Panc1 (cell line): ENCODE measurements at regions not wholly inside any gene's neighbourhood (a gene's known extent, or its start where the extent isn't known, plus 50 kb on each side); places are given as distances from the start of the nearest gene placed in this dataset.

Source experiments
- ATAC-seq: fragments of 200-7000 bp; cut with Tn5 transposase; 2 replicates; pipeline ENCODE4 v1.9.1; 2020; ENCODE audit warnings: mild to moderate bottlenecking, moderate library complexity
- BruUV-seq: library from RNA; stranded (reverse); fragments of 400-500 nt; replicated peaks from 2 replicates; lab custom pipeline; 2021; lab: Mats Ljungman, UMichigan
- CTCF ChIA-PET: fragments of 300-600 bp; sonication (Branson Sonifier 250); formaldehyde crosslinking; loops from one replicate; lab custom pipeline; 2022; ENCODE audit warnings: antibody characterized with exemption; lab: Charles Lee
- POLR2A ChIA-PET: fragments of 300-600 bp; sonication (Branson Sonifier 250); formaldehyde crosslinking; loops from one replicate; lab custom pipeline; 2022; ENCODE audit warnings: antibody characterized with exemption; lab: Charles Lee
- DNase-seq: peaks from one replicate; pipeline ENCODE4 v3.0.0-alpha.2; 2010; ENCODE audit warnings: low read depth, low spot score
- H3K27ac ChIP-seq: 2 replicates; pipeline ENCODE4 v1.5.1; 2011; ENCODE audit warnings: mild to moderate bottlenecking, low read length, inconsistent platforms
- H3K27me3 ChIP-seq: fragments of 200-500 bp; sonication (Bioruptor generic); 2 replicates; pipeline ENCODE4 v1.6.0; 2014; ENCODE audit warnings: low read length, inconsistent platforms; ENCODE audit not compliant: control insufficient read depth, insufficient read depth
- H3K36me3 ChIP-seq: fragments of 200-500 bp; sonication (Bioruptor generic); 2 replicates; pipeline ENCODE4 v1.5.1; 2014; ENCODE audit warnings: inconsistent platforms, mild to moderate bottlenecking, low read length, moderate library complexity; ENCODE audit not compliant: control insufficient read depth, insufficient read depth
- H3K4me1 ChIP-seq: 2 replicates; pipeline ENCODE4 v1.5.1; 2011; ENCODE audit warnings: inconsistent platforms, mild to moderate bottlenecking, low read length, moderate library complexity; ENCODE audit not compliant: control insufficient read depth, insufficient read depth
- H3K4me3 ChIP-seq, 2 experiments: 2 replicates each; pipeline ENCODE4 v1.5.1; 2011 to 2012; ENCODE audit warnings: low read depth in 2 of 2, low read length in 2 of 2, mild to moderate bottlenecking in 2 of 2, inconsistent platforms in 1 of 2, moderate library complexity in 1 of 2
- H3K9me3 ChIP-seq: fragments of 200-500 bp; sonication (Bioruptor generic); 2 replicates; pipeline ENCODE4 v1.5.1; 2014; ENCODE audit warnings: low read depth, mild to moderate bottlenecking, inconsistent platforms, low read length, moderate library complexity; ENCODE audit not compliant: control insufficient read depth, insufficient read depth
- POLR2AphosphoS5 ChIP-seq: IDR thresholded peaks from 2 replicates; pipeline ENCODE4 v1.6.1; 2012; ENCODE audit warnings: mild to moderate bottlenecking, low read depth, low read length, moderate library complexity
- REST ChIP-seq, 2 experiments: IDR thresholded peaks; 2 replicates each; pipeline ENCODE4 v1.6.1; 2011 to 2012; ENCODE audit warnings: low read depth in 2 of 2, control low read depth in 1 of 2, low read length in 1 of 2, mild to moderate bottlenecking in 1 of 2, moderate library complexity in 1 of 2; ENCODE audit not compliant: insufficient read depth in 1 of 2
- SIN3A ChIP-seq: IDR thresholded peaks from 2 replicates; pipeline ENCODE4 v1.6.1; 2012; ENCODE audit warnings: low read depth, mild to moderate bottlenecking, low read length, moderate library complexity, borderline replicate concordance; ENCODE audit not compliant: insufficient read depth
- TCF7L2 ChIP-seq: IDR thresholded peaks from 2 replicates; pipeline ENCODE4 v1.6.1; 2011; ENCODE audit warnings: mild to moderate bottlenecking, low read depth, low read length, inconsistent platforms
- in situ Hi-C: cut with HindIII; loops from 2 replicates; pipeline ENCODE4 v1.10.0; 2016; ENCODE audit warnings: low sequenced_read_pairs, low pct_unique_long_range_greater_than_20kb
- intact Hi-C: fragments of 100-400 bp; cut with micrococcal nuclease; formaldehyde crosslinking; loops from one replicate; pipeline ENCODE4 v1.10.0; 2022; ENCODE audit not compliant: unreplicated experiment
- TF ChIP-seq, protein P1 (sequence below): fragments of 450-650 bp; IDR thresholded peaks from 2 replicates; pipeline ENCODE4 v1.5.1; 2017; ENCODE audit warnings: mild to moderate bottlenecking

DNA sequence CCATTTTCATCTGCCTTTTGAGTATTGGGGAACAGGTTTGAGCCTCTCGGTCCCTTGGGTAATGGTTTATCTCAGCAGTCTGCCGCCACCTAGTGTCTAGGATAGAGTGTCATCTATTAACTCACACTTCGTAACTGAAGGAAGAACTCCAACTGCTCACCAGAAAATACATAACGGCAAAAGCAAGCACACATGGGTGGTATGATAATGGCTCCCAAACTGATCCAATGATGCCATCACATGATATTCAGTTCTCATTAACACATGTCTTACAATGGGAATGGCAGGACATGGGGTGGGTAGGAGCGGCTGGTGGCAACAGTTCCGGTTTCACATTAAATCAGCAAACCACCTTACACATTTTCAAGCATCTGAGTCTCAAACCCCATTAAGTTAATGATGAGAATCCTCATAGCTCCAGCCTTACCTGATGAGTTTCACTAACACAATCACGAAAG, 110.7 kb upstream of the PHACTR1 start:
- Histone ChIP-seq H3K4me3 (0 out of 4 replicates have a peak overlapping the region, but pooled peaks of 1 of the 2 experiments have one; percentile 1), H3K27ac (peak overlapping the region; percentile 11; the same call in 1 of the 2 replicates), H3K4me1 (peaks cover 20% of the 10 kb centered on the region), H3K9me3 (no peaks in the 10 kb centered on the region), H3K36me3 (no peaks in the 10 kb centered on the region), H3K27me3 (no peaks in the 10 kb centered on the region)
- DNase-seq (peak; percentile 45), ATAC-seq (peak; percentile 92)
- in situ Hi-C loops (no loop called here), intact Hi-C loops (loop anchor here (5.0 to 10.0 kb wide), 3 partner anchors 111 to 949 kb away; no protein-coding TSS in a partner anchor)
- TF ChIP-seq TCF7L2 (no peak), POLR2AphosphoS5 (no peak), SIN3A (no peak), REST (IDR thresholded peaks at IDR 0.05; ENCODE audit: insufficient read depth in 1 of 2, low read depth in 2 of 2, low read length in 1 of 2) (no peak)
- TF ChIP-seq, protein P1, sequence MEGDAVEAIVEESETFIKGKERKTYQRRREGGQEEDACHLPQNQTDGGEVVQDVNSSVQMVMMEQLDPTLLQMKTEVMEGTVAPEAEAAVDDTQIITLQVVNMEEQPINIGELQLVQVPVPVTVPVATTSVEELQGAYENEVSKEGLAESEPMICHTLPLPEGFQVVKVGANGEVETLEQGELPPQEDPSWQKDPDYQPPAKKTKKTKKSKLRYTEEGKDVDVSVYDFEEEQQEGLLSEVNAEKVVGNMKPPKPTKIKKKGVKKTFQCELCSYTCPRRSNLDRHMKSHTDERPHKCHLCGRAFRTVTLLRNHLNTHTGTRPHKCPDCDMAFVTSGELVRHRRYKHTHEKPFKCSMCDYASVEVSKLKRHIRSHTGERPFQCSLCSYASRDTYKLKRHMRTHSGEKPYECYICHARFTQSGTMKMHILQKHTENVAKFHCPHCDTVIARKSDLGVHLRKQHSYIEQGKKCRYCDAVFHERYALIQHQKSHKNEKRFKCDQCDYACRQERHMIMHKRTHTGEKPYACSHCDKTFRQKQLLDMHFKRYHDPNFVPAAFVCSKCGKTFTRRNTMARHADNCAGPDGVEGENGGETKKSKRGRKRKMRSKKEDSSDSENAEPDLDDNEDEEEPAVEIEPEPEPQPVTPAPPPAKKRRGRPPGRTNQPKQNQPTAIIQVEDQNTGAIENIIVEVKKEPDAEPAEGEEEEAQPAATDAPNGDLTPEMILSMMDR = peak; percentile 85
- POLR2A ChIA-PET = no interaction called here
- no TSS peak for BruUV-seq
- CTCF ChIA-PET = interaction anchor here (0.6 to 2.4 kb wide), 3 partner anchors 316 to 320 kb away, joined by 3 to 13 read pairs (median 3); partner anchors contain the start of gene EDN1

DNA sequence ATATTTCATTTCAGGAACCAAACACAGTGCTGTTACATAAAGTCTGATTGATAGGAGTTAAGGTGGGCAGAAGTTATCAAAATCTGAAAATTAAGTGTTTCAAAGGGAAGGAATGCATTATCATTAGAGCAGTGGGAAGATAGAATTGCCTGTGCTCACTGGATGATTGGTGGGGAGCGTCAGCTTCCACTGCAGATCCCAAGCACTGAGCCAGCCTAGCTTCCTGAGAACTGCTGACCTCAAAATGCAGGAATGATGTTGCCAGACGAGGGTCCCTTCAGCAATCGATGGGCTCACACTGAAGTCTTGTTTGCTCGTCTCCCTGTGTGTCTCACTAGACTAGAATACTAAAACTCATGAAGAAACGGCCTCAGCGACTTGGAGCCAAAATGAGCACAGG, 110.0 kb upstream of the PHACTR1 start:
- ATAC-seq = no peak
- Histone ChIP-seq H3K4me1 (peaks cover 20% of the 10 kb centered on the region), H3K27ac (peak overlapping the region; percentile 11; the same call in 1 of the 2 replicates), H3K27me3 (no peaks in the 10 kb centered on the region), H3K4me3 (no peak overlapping the region), H3K36me3 (no peaks in the 10 kb centered on the region), H3K9me3 (no peaks in the 10 kb centered on the region)
- no TSS peak for BruUV-seq
- in situ Hi-C loops (no loop called here), intact Hi-C loops (loop anchor here (5.0 to 10.0 kb wide), 3 partner anchors 112 to 949 kb away; no protein-coding TSS in a partner anchor)
- ChIA-PET POLR2A (no interaction called here), CTCF (interaction anchor here (0.6 to 2.4 kb wide), 3 partner anchors 316 to 320 kb away, joined by 3 to 13 read pairs (median 3); partner anchors contain the start of gene EDN1)
- no peak for DNase-seq
- TF ChIP-seq REST (IDR thresholded peaks at IDR 0.05; ENCODE audit: insufficient read depth in 1 of 2, low read depth in 2 of 2, low read length in 1 of 2) (no peak), SIN3A (no peak), TCF7L2 (no peak), POLR2AphosphoS5 (no peak)
- TF ChIP-seq, protein P1 = no peak
